Astrocyte of the spinal cord (primary cell): ENCODE measurements at regions not wholly inside any gene's neighbourhood (a gene's known extent, or its start where the extent isn't known, plus 50 kb on each side); places are given as distances from the start of the nearest gene placed in this dataset.
"Not testable (repeated sequence)": the region's sequence is repeated elsewhere in the genome, so short reads cannot be mapped to it uniquely, and the experiment has no call there.

Experiments
- DNase-seq: peaks from one replicate; pipeline ENCODE4 v3.0.0; 2011; ENCODE audit warnings: low read depth, low spot score
- H3K4me3 ChIP-seq: 2 replicates; pipeline ENCODE4 v1.5.1; 2011; ENCODE audit warnings: low read depth, mild to moderate bottlenecking, low read length, moderate library complexity
- in situ Hi-C: cut with HindIII; loops from 2 replicates; pipeline ENCODE4 v1.10.0; 2017; ENCODE audit warnings: low sequenced_read_pairs
- TF ChIP-seq, protein P1 (sequence below): IDR thresholded peaks from 2 replicates; pipeline ENCODE4 v1.5.1; 2012; ENCODE audit warnings: low read depth, mild to moderate bottlenecking, low read length, inconsistent platforms

DNA sequence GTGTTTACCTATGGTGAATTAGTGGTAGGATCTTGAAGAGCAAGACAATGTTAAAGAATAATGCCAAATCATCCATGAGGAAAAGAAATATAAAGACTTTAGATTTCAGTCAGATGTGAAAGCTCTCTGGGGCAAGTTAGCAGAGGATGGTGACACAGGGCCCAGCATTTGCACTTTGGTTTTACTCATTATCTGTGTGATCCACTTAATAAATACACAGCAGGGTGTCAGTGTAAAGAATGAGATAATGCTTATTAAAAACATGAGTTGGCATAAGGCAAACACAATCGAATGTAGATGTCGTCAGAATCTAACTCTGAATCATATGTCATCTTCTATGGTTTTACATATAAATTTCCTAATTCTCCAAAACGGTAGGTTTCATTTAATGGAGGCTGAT is 130.4 kb upstream of the PREP start:
- no peak for DNase-seq
- in situ Hi-C loops = no loop called here
- TF ChIP-seq, protein P1, sequence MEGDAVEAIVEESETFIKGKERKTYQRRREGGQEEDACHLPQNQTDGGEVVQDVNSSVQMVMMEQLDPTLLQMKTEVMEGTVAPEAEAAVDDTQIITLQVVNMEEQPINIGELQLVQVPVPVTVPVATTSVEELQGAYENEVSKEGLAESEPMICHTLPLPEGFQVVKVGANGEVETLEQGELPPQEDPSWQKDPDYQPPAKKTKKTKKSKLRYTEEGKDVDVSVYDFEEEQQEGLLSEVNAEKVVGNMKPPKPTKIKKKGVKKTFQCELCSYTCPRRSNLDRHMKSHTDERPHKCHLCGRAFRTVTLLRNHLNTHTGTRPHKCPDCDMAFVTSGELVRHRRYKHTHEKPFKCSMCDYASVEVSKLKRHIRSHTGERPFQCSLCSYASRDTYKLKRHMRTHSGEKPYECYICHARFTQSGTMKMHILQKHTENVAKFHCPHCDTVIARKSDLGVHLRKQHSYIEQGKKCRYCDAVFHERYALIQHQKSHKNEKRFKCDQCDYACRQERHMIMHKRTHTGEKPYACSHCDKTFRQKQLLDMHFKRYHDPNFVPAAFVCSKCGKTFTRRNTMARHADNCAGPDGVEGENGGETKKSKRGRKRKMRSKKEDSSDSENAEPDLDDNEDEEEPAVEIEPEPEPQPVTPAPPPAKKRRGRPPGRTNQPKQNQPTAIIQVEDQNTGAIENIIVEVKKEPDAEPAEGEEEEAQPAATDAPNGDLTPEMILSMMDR = no peak
- no peak overlapping the region for H3K4me3 ChIP-seq

DNA sequence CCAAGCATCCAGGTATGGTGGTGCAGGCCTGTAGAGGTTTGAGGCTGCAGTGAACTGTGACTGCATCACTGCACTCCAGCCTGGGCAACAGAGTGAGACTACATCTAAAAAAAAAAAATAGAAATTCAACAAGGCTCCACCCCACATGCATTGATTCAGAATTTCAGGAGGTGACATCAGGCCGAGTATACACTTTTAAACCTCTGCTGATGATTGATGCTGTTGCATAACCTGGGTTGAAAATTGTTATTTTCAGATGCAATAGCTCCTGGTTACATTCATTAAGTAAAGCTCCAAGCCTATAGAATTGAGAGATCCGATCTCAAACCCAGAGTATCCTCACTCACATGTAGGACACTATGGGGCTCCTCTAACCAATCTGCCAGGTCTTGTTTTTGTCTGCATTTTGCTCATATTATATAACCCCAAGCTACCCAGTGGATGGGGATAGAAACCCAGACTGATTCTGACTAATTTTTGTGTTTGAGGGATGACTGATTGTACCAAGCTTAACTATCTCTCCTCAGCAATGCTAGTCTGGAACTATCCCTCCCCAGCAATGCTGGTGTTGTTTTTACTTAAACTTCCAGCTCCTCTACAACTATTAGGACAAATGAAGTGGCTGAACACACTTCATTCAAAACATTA is 123.5 kb upstream of the PREP start:
- no peak for DNase-seq
- in situ Hi-C loops = no loop called here
- TF ChIP-seq, protein P1 = no peak
- H3K4me3 ChIP-seq = no peak overlapping the region

DNA sequence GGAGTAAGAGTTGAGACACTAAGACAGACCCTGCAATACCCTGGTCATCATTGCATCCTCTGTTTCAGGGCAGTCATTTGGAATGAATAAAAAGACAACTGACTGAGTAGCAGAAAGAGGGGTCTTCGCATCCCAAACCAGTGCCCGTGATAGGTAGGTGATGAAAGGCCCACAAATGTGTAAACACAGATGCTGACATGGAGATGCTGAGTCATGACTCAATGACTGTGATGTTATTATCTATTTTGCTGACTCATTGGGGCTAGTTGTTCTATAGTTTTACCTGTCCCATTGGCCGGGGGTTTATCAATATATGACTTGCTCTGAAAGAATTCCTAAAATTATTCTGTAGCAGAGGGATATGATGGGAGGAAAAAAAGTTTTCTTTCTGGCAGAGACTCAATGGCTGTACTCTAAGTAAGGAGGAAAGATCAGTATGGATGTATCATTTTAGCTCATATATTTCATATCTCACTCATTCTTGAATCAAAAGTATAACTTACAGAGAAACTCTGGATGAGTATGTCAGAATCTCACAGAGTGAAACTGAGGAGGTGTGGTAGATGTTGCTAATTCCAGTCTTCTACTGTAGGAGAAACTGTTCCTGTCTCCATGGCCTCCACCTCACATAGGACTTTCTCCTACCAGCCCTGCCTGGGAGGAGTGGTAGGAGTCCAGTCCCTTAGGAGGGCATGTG is 119.9 kb upstream of the PREP start:
- in situ Hi-C loops = no loop called here
- TF ChIP-seq, protein P1 = no peak
- peak; percentile 19 for DNase-seq
- no peak overlapping the region for H3K4me3 ChIP-seq

DNA sequence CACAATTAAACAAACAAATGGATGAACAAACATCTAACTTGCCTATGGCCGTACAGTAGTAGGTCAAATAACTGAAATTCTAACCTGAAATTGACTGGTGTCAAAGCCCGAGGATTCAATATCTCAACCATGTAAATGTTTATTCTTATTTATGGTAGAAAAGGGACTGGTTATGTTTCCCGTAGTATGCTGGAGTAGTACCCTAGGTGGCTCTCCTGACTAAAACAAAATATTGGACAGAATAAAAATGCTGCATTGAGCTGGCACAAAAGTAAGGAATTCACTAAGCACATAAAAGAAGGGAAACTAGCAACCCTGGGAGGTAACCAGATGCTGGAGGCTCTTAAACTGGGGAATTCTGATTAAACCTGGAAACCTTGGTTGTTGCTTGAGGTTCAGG is 117.1 kb upstream of the PREP start:
- TF ChIP-seq, protein P1 = no peak
- no peak for DNase-seq
- in situ Hi-C loops = no loop called here
- no peak overlapping the region for H3K4me3 ChIP-seq

DNA sequence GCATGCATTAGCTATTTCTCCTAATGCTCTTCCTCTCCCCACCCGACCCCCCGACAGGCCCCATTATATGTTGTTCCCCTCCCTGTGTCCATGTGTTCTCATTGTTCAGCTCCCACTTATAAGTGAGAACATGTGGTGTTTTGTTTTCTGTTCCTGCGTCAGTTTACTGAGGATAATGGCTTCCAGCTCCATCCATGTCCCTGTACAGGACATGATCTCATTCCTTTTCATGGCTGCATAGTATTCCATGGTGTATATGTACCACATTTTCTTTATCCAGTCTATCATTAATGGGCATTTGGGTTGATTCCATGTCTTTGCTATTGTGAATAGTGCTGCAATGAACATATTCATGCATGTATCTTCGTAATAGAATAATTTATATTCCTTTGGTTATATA is 116.1 kb upstream of the PREP start:
- H3K4me3 ChIP-seq, in situ Hi-C loops, DNase-seq: not testable (repeated sequence)

DNA sequence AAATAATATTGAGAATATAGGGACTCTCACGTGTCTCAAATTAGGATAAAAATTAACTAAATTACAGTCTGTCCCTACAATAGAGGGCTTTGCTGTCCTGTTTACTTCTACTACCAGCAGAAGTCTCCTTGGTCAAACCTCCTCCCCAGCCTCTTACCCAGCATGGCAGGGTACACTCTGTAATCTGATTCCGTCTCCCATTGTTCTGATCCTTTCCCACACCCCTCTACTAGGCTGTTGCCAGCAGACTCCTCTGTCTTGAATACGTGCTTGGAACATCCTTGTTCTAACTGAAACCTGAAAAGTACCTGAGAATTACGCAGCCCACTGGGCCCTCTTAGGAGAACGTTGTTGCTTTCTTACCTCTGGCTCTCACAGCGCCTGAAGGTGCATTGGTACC is 112.2 kb upstream of the PREP start:
- H3K4me3 ChIP-seq = no peak overlapping the region
- in situ Hi-C loops = no loop called here
- DNase-seq = no peak
- TF ChIP-seq, protein P1 = no peak

DNA sequence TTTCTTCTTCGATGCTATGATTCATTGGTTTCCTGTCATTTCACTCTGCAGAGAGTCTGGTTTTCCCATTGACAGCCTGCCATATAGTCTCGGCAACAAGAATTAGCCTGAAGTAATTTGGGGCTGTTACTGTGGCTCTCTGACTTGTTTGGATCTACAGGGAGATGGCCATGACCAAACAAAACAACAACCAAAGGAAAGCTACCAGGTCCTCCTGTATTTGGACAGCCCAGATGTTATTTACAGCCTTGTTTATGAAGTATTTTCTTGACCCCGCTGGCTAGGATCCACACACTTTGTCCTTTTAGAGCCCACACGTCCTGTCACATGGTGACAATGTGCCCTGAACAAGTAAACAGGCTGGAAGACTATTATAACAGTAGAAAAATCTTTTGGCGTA is 111.4 kb upstream of the PREP start:
- in situ Hi-C loops = no loop called here
- TF ChIP-seq, protein P1 = no peak
- no peak for DNase-seq
- H3K4me3 ChIP-seq = no peak overlapping the region
